OCI-LY7 (cell line): ENCODE measurements at regions not wholly inside any gene's neighbourhood (a gene's known extent, or its start where the extent isn't known, plus 50 kb on each side); places are given as distances from the start of the nearest gene placed in this dataset.

Source experiments
- BruUV-seq: library from RNA; stranded (reverse); fragments of 400-500 nt; replicated peaks from 2 replicates; lab custom pipeline; 2021; lab: Mats Ljungman, UMichigan
- CTCF ChIA-PET: fragments of 300-600 bp; sonication (Branson Sonifier 250); formaldehyde crosslinking; loops from one replicate; lab custom pipeline; 2022; ENCODE audit warnings: antibody characterized with exemption; ENCODE audit not compliant: unreplicated experiment; lab: Charles Lee
- POLR2A ChIA-PET: fragments of 300-600 bp; sonication (Branson Sonifier 250); formaldehyde crosslinking; loops from one replicate; lab custom pipeline; 2022; ENCODE audit warnings: antibody characterized with exemption; lab: Charles Lee
- DNase-seq: peaks from one replicate; pipeline ENCODE4 v3.0.0-alpha.2; 2015; ENCODE audit warnings: low spot score
- H2AFZ ChIP-seq: fragments of 200-600 bp; sonication (generic), shearing (Covaris generic); 2 replicates; pipeline ENCODE4 v1.6.1; 2014; ENCODE audit warnings: mild to moderate bottlenecking, antibody characterized with exemption, low read length, moderate library complexity
- H3K27ac ChIP-seq: fragments of 200-600 bp; sonication (generic); 2 replicates; pipeline ENCODE4 v1.5.1; 2014; ENCODE audit warnings: mixed run types, low read depth, mild to moderate bottlenecking, moderate library complexity, low read length, inconsistent platforms; ENCODE audit not compliant: poor library complexity, severe bottlenecking
- H3K36me3 ChIP-seq: fragments of 200-600 bp; sonication (generic); 2 replicates; pipeline ENCODE4 v1.6.1; 2014; ENCODE audit warnings: mild to moderate bottlenecking, antibody characterized with exemption, low read length, moderate library complexity, mixed read lengths; ENCODE audit not compliant: insufficient read depth
- H3K4me1 ChIP-seq: fragments of 200-600 bp; sonication (generic); 2 replicates; pipeline ENCODE4 v1.5.1; 2014; ENCODE audit warnings: mild to moderate bottlenecking, low read length; ENCODE audit not compliant: insufficient read depth, poor library complexity, severe bottlenecking
- H3K4me2 ChIP-seq: fragments of 200-600 bp; sonication (generic); 2 replicates; pipeline ENCODE4 v1.6.1; 2014; ENCODE audit warnings: mild to moderate bottlenecking, low read length
- H3K4me3 ChIP-seq: fragments of 200-600 bp; sonication (generic); 2 replicates; pipeline ENCODE4 v1.5.1; 2014; ENCODE audit warnings: mild to moderate bottlenecking, low read depth, low read length; ENCODE audit not compliant: poor library complexity, severe bottlenecking
- H3K79me2 ChIP-seq: fragments of 200-600 bp; sonication (generic); 2 replicates; pipeline ENCODE4 v1.6.1; 2016; ENCODE audit warnings: low read depth, mild to moderate bottlenecking, low read length, moderate library complexity, mixed read lengths; ENCODE audit not compliant: insufficient read depth
- H3K9me2 ChIP-seq: fragments of 200-600 bp; sonication (generic); 2 replicates; pipeline ENCODE4 v1.6.1; 2016; ENCODE audit warnings: mild to moderate bottlenecking, low read length, mixed read lengths; ENCODE audit not compliant: insufficient read depth
- H3K9me3 ChIP-seq: fragments of 200-600 bp; sonication (generic); 2 replicates; pipeline ENCODE4 v1.6.1; 2014; ENCODE audit warnings: mild to moderate bottlenecking, mixed run types, low read length, mixed read lengths
- H4K20me1 ChIP-seq: fragments of 200-600 bp; sonication (generic); 2 replicates; pipeline ENCODE4 v1.6.1; 2014; ENCODE audit warnings: mild to moderate bottlenecking, antibody characterized with exemption, low read length, moderate library complexity, mixed read lengths; ENCODE audit not compliant: insufficient read depth
- EZH2phosphoT487 ChIP-seq: fragments of 200-600 bp; sonication (generic); IDR thresholded peaks from 2 replicates; pipeline ENCODE4 v1.6.1; 2018; ENCODE audit warnings: low read depth, borderline replicate concordance, mild to moderate bottlenecking, mixed run types, antibody characterized with exemption, low read length, moderate library complexity, mixed read lengths
- intact Hi-C: fragments of 100-400 bp; cut with micrococcal nuclease; formaldehyde crosslinking; loops from one replicate; pipeline ENCODE4 v1.10.0; 2022; ENCODE audit not compliant: unreplicated experiment
- TF ChIP-seq, protein P1 (sequence below): fragments of 200-600 bp; sonication (generic); conservative IDR thresholded peaks from 2 replicates; pipeline ENCODE4 v1.5.1; 2014; ENCODE audit warnings: mild to moderate bottlenecking, antibody characterized with exemption, low read length, moderate library complexity, mixed read lengths

GRCh38 chr2:65737452-65738011 is 305.1 kb upstream of the SPRED2 start:
- Histone ChIP-seq H3K4me1 (no peaks in the 10 kb centered on the region), H3K9me3 (no peaks in the 10 kb centered on the region), H3K27ac (no peak overlapping the region), H4K20me1 (no peaks in the 10 kb centered on the region), H3K9me2 (no peaks in the 10 kb centered on the region), H3K36me3 (no peaks in the 10 kb centered on the region), H3K4me3 (no peak overlapping the region), H3K4me2 (no peak overlapping the region), H3K79me2 (no peaks in the 10 kb centered on the region), H2AFZ (no peak overlapping the region)
- ChIA-PET POLR2A (interaction anchor here (0.6 kb wide), 1 partner anchor 8 kb away, joined by 5 read pairs; no protein-coding TSS in a partner anchor), CTCF (no interaction called here)
- no peak for DNase-seq
- intact Hi-C loops = no loop called here
- no peak for TF ChIP-seq EZH2phosphoT487
- TF ChIP-seq, protein P1, sequence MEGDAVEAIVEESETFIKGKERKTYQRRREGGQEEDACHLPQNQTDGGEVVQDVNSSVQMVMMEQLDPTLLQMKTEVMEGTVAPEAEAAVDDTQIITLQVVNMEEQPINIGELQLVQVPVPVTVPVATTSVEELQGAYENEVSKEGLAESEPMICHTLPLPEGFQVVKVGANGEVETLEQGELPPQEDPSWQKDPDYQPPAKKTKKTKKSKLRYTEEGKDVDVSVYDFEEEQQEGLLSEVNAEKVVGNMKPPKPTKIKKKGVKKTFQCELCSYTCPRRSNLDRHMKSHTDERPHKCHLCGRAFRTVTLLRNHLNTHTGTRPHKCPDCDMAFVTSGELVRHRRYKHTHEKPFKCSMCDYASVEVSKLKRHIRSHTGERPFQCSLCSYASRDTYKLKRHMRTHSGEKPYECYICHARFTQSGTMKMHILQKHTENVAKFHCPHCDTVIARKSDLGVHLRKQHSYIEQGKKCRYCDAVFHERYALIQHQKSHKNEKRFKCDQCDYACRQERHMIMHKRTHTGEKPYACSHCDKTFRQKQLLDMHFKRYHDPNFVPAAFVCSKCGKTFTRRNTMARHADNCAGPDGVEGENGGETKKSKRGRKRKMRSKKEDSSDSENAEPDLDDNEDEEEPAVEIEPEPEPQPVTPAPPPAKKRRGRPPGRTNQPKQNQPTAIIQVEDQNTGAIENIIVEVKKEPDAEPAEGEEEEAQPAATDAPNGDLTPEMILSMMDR = no peak
- no TSS peak for BruUV-seq

DNA sequence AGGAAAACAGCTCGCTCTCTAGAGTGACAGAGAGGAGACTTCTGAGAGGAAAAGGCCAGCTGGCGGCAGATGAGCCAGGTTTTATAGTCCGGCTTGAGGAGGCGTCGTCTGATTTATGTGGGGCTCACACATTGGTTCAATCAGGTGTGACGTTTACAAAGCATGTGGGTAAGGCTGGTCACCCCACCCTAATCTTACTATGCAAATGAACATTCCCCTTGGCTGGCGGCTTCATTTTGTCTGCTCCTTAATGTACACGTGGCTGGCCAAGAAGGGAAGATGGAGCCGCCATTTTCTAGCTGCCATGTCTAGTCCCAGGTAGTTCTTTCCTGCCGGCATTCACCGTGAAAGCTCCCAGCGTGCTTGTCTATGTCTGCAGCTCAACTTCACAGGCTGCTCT is 299.1 kb upstream of the SPRED2 start:
- intact Hi-C loops = no loop called here
- no peak overlapping the region for H3K4me3 ChIP-seq

DNA sequence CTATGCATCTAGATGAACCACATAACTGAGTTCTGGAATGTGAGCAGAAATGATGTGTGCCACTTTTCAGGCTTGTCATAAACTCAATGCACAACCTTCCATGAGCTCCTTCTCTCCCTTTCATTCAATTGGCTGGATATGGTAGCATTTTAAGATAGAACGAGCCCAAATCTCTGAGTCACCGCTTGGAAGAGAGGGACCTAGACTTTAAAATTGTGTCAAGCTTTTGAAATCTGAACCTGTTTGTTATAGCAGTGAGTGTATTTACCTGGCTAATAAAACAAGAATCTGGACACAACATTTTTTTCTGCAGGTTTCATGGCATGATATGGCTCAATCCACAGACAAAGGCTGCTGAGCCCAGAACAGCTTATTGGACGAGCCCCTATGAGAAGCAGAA is 297.8 kb upstream of the SPRED2 start:
- no peak overlapping the region for H3K27ac ChIP-seq
- no peaks in the 10 kb centered on the region for H3K79me2 ChIP-seq
- ChIA-PET POLR2A (no interaction called here), CTCF (no interaction called here)
- no peaks in the 10 kb centered on the region for H3K4me1 ChIP-seq
- H3K4me3 ChIP-seq = no peak overlapping the region
- H3K36me3 ChIP-seq = no peaks in the 10 kb centered on the region
- H3K9me2 ChIP-seq = no peaks in the 10 kb centered on the region
- intact Hi-C loops = no loop called here
- H4K20me1 ChIP-seq = no peaks in the 10 kb centered on the region
- DNase-seq = no peak
- no peak overlapping the region for H2AFZ ChIP-seq
- no peaks in the 10 kb centered on the region for H3K9me3 ChIP-seq
- no peak for TF ChIP-seq EZH2phosphoT487
- TF ChIP-seq, protein P1 = no peak
- no TSS peak for BruUV-seq
- H3K4me2 ChIP-seq = no peak overlapping the region

More for the DNA sequence above, 299.1 kb upstream of the SPRED2 start:
- no TSS peak for BruUV-seq
- Histone ChIP-seq H4K20me1 (no peaks in the 10 kb centered on the region), H3K9me2 (no peaks in the 10 kb centered on the region), H3K9me3 (no peaks in the 10 kb centered on the region), H2AFZ (no peak overlapping the region), H3K27ac (no peak overlapping the region), H3K36me3 (no peaks in the 10 kb centered on the region), H3K4me1 (no peaks in the 10 kb centered on the region), H3K4me2 (no peak overlapping the region), H3K79me2 (no peaks in the 10 kb centered on the region)
- no peak for DNase-seq
- ChIA-PET CTCF (no interaction called here), POLR2A (interaction anchor here (0.9 kb wide), 1 partner anchor 12 kb away, joined by 3 read pairs; no protein-coding TSS in a partner anchor)
- TF ChIP-seq, protein P1 = no peak
- TF ChIP-seq EZH2phosphoT487 = no peak
